ENCODE measurements at regions not wholly inside any gene's neighbourhood (a gene's known extent, or its start where the extent isn't known, plus 50 kb on each side); places are given as distances from the start of the nearest gene placed in this dataset.
A peak's percentile ranks its signal among the peaks of the same experiment; 100 is the strongest.

DNA sequence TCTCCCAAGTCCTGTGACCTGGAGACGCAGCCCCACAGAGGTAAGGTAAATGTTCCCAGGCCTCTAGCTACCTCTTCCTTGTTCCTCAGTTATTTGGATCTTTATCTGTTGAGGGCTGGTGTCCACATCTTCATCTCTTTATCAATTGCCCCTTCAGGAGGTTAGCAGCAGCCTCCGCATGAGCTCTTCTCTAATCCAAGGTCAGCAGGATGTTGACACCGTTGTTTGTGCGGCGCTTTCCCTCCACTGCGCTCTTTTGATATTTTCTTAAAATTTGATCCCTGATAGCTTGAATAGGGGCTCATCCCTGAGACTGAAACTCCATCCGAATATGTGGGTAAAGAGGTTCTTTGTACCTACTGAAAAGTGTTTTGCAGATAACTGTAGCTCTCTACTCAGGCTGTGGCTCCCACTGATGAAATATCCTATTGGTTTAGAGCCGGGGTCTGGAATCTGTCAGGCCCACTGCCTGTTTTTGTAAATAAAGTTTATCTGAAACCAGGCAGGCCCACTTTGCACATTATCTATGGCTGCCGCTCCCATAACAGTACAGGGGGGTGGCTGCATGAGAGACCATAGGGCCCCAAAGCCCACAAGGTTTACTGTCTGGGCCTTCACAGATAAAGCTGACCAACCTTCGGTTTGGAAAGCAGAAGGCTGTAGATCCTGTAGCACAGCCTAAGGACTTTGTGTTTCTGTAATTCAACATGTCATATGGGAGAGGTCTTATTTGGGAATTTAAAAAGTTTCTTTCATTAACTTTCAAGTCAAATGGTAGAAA, 362.6 kb downstream of the QKI start (continued):
- TF ChIP-seq, protein P1, sequence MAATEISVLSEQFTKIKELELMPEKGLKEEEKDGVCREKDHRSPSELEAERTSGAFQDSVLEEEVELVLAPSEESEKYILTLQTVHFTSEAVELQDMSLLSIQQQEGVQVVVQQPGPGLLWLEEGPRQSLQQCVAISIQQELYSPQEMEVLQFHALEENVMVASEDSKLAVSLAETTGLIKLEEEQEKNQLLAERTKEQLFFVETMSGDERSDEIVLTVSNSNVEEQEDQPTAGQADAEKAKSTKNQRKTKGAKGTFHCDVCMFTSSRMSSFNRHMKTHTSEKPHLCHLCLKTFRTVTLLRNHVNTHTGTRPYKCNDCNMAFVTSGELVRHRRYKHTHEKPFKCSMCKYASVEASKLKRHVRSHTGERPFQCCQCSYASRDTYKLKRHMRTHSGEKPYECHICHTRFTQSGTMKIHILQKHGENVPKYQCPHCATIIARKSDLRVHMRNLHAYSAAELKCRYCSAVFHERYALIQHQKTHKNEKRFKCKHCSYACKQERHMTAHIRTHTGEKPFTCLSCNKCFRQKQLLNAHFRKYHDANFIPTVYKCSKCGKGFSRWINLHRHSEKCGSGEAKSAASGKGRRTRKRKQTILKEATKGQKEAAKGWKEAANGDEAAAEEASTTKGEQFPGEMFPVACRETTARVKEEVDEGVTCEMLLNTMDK (IDR thresholded peaks at IDR 0.05; ENCODE audit: borderline replicate concordance, insufficient read depth, low read depth, low read length, poor library complexity, severe bottlenecking): no peak
- TF ChIP-seq, protein P2, sequence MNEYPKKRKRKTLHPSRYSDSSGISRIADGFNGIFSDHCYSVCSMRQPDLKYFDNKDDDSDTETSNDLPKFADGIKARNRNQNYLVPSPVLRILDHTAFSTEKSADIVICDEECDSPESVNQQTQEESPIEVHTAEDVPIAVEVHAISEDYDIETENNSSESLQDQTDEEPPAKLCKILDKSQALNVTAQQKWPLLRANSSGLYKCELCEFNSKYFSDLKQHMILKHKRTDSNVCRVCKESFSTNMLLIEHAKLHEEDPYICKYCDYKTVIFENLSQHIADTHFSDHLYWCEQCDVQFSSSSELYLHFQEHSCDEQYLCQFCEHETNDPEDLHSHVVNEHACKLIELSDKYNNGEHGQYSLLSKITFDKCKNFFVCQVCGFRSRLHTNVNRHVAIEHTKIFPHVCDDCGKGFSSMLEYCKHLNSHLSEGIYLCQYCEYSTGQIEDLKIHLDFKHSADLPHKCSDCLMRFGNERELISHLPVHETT (CRISPR knock-in tag; conservative IDR thresholded peaks at IDR 0.05 in 1 of 2, IDR thresholded peaks at IDR 0.05 in 1 of 2): peak in 1 of 2 experiments; percentile 90; a peak in 2 of 4 replicates
- TF ChIP-seq ZNF197 (CRISPR knock-in tag; IDR thresholded peaks at IDR 0.05; ENCODE audit: low read depth) (peak; percentile 92), SUPT5H (IDR thresholded peaks at IDR 0.05) (no peak), RFX7 (CRISPR knock-in tag; IDR thresholded peaks at IDR 0.05) (no peak), BRF1 (IDR thresholded peaks at IDR 0.05; ENCODE audit: borderline replicate concordance, extremely low read depth, insufficient read length) (no peak), ZNF212 (CRISPR knock-in tag; IDR thresholded peaks at IDR 0.05) (no peak), HNRNPL (IDR thresholded peaks at IDR 0.05; ENCODE audit: low read depth, low read length) (no peak), NFIC (IDR thresholded peaks at IDR 0.05) (peak; percentile 98), ZNF140 (CRISPR knock-in tag; IDR thresholded peaks at IDR 0.05) (no peak), MTA3 (IDR thresholded peaks at IDR 0.05; ENCODE audit: borderline replicate concordance) (no peak; the same call in 1 of the 2 replicates), ZBTB8A (IDR thresholded peaks at IDR 0.05; ENCODE audit: partially characterized antibody) (no peak), RBM14 (IDR thresholded peaks at IDR 0.05; ENCODE audit: borderline replicate concordance, insufficient read depth, low read depth, low read length) (no peak)
- TF ChIP-seq, protein P3, sequence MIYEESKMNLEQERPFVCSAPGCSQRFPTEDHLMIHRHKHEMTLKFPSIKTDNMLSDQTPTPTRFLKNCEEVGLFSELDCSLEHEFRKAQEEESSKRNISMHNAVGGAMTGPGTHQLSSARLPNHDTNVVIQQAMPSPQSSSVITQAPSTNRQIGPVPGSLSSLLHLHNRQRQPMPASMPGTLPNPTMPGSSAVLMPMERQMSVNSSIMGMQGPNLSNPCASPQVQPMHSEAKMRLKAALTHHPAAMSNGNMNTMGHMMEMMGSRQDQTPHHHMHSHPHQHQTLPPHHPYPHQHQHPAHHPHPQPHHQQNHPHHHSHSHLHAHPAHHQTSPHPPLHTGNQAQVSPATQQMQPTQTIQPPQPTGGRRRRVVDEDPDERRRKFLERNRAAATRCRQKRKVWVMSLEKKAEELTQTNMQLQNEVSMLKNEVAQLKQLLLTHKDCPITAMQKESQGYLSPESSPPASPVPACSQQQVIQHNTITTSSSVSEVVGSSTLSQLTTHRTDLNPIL (CRISPR knock-in tag; IDR thresholded peaks at IDR 0.05): no peak
- TF ChIP-seq, protein P4, sequence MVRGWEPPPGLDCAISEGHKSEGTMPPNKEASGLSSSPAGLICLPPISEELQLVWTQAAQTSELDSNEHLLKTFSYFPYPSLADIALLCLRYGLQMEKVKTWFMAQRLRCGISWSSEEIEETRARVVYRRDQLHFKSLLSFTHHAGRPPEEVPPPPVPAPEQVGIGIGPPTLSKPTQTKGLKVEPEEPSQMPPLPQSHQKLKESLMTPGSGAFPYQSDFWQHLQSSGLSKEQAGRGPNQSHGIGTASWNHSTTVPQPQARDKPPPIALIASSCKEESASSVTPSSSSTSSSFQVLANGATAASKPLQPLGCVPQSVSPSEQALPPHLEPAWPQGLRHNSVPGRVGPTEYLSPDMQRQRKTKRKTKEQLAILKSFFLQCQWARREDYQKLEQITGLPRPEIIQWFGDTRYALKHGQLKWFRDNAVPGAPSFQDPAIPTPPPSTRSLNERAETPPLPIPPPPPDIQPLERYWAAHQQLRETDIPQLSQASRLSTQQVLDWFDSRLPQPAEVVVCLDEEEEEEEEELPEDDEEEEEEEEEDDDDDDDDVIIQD (CRISPR knock-in tag; IDR thresholded peaks at IDR 0.05): no peak
- TF ChIP-seq, protein P5, sequence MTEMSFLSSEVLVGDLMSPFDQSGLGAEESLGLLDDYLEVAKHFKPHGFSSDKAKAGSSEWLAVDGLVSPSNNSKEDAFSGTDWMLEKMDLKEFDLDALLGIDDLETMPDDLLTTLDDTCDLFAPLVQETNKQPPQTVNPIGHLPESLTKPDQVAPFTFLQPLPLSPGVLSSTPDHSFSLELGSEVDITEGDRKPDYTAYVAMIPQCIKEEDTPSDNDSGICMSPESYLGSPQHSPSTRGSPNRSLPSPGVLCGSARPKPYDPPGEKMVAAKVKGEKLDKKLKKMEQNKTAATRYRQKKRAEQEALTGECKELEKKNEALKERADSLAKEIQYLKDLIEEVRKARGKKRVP (CRISPR knock-in tag; IDR thresholded peaks at IDR 0.05): peak; percentile 75; the same call in 1 of the 2 replicates
- TF ChIP-seq, protein P6, sequence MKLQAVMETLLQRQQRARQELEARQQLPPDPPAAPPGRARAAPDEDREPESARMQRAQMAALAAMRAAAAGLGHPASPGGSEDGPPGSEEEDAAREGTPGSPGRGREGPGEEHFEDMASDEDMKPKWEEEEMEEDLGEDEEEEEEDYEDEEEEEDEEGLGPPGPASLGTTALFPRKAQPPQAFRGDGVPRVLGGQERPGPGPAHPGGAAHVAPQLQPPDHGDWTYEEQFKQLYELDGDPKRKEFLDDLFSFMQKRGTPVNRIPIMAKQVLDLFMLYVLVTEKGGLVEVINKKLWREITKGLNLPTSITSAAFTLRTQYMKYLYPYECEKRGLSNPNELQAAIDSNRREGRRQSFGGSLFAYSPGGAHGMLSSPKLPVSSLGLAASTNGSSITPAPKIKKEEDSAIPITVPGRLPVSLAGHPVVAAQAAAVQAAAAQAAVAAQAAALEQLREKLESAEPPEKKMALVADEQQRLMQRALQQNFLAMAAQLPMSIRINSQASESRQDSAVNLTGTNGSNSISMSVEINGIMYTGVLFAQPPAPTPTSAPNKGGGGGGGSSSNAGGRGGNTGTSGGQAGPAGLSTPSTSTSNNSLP (IDR thresholded peaks at IDR 0.05; ENCODE audit: borderline replicate concordance, low read depth, low read length): peak; percentile 82; the same call in 1 of the 2 replicates

Measured in K562 (cell line).